ENCODE measurements at regions not wholly inside any gene's neighbourhood (a gene's known extent, or its start where the extent isn't known, plus 50 kb on each side); places are given as distances from the start of the nearest gene placed in this dataset.

- TF ChIP-seq CTCF (IDR thresholded peaks at IDR 0.05) (no peak), ZFX (IDR thresholded peaks at IDR 0.05; ENCODE audit: borderline replicate concordance) (no peak)
These were observed 374.9 kb upstream of the ROBO1 start for GRCh38 chr3:80142714-80143113.

Measured in 22Rv1 (cell line).